Smooth muscle cell (in vitro differentiated cells): ENCODE measurements at regions not wholly inside any gene's neighbourhood (a gene's known extent, or its start where the extent isn't known, plus 50 kb on each side); places are given as distances from the start of the nearest gene placed in this dataset.

Experiments used
- DNase-seq: peaks from one replicate; lab custom pipeline; 2025; ENCODE audit not compliant: unreplicated experiment; lab: John Stamatoyannopoulos, UW
- H2AFZ ChIP-seq: fragments of 200-600 bp; sonication (generic); 2 replicates; pipeline ENCODE4 v1.6.0; 2016; ENCODE audit warnings: antibody characterized with exemption, low read depth, mild to moderate bottlenecking
- H3F3A ChIP-seq: fragments of 200-600 bp; sonication (generic); 2 replicates; pipeline ENCODE4 v1.6.0; 2017; ENCODE audit warnings: antibody characterized with exemption, low read depth
- H3K27ac ChIP-seq: fragments of 200-600 bp; sonication (generic); 2 replicates; pipeline ENCODE4 v1.5.1; 2016; ENCODE audit warnings: low read depth, mild to moderate bottlenecking
- H3K27me3 ChIP-seq: fragments of 200-600 bp; sonication (generic); 2 replicates; pipeline ENCODE4 v1.6.1; 2016; ENCODE audit warnings: low read depth, mild to moderate bottlenecking
- H3K36me3 ChIP-seq: fragments of 200-600 bp; sonication (generic); 2 replicates; pipeline ENCODE4 v1.5.1; 2016; ENCODE audit warnings: low read depth
- H3K4me1 ChIP-seq: fragments of 200-600 bp; sonication (generic); 2 replicates; pipeline ENCODE4 v1.5.1; 2016; ENCODE audit warnings: low read depth
- H3K4me2 ChIP-seq: fragments of 200-600 bp; sonication (generic); 2 replicates; pipeline ENCODE4 v1.6.0; 2016; ENCODE audit warnings: mild to moderate bottlenecking
- H3K4me3 ChIP-seq: fragments of 200-600 bp; sonication (generic); 2 replicates; pipeline ENCODE4 v1.5.1; 2016; ENCODE audit warnings: mild to moderate bottlenecking
- H3K79me2 ChIP-seq: fragments of 200-600 bp; sonication (generic); 2 replicates; pipeline ENCODE4 v1.6.0; 2016; ENCODE audit warnings: low read depth, mild to moderate bottlenecking
- H3K9ac ChIP-seq: fragments of 200-600 bp; sonication (generic); 2 replicates; pipeline ENCODE4 v1.6.0; 2016; ENCODE audit warnings: low read depth
- H3K9me3 ChIP-seq: fragments of 200-600 bp; sonication (generic); replicated peaks from 2 replicates; pipeline ENCODE4 v1.5.1; 2016; ENCODE audit warnings: low read depth
- H4K20me1 ChIP-seq: fragments of 200-600 bp; sonication (generic); 2 replicates; pipeline ENCODE4 v1.6.0; 2016; ENCODE audit warnings: low read depth
- WGBS: methylation state at CpG from one replicate; pipeline ENCODE4 v1.1.7; 2016; ENCODE audit warnings: low lambda C conversion rate; 5-methylcytosine and 5-hydroxymethylcytosine counted together
- TF ChIP-seq, protein P1 (sequence below): fragments of 200-600 bp; sonication (generic); IDR thresholded peaks from 2 replicates; pipeline ENCODE4 v1.5.1; 2017; ENCODE audit warnings: borderline replicate concordance, mild to moderate bottlenecking, antibody characterized with exemption; ENCODE audit not compliant: insufficient read depth, poor library complexity, severe bottlenecking

- no peaks in the 10 kb centered on the region for H4K20me1 ChIP-seq
- H3K27me3 ChIP-seq, result no peaks in the 10 kb centered on the region
- H3F3A ChIP-seq, result no peaks in the 10 kb centered on the region
- H3K4me1 ChIP-seq, result peaks cover 8% of the 10 kb centered on the region
- H3K36me3 ChIP-seq, result no peaks in the 10 kb centered on the region
- DNase-seq, result no peak
- TF ChIP-seq, protein P1, sequence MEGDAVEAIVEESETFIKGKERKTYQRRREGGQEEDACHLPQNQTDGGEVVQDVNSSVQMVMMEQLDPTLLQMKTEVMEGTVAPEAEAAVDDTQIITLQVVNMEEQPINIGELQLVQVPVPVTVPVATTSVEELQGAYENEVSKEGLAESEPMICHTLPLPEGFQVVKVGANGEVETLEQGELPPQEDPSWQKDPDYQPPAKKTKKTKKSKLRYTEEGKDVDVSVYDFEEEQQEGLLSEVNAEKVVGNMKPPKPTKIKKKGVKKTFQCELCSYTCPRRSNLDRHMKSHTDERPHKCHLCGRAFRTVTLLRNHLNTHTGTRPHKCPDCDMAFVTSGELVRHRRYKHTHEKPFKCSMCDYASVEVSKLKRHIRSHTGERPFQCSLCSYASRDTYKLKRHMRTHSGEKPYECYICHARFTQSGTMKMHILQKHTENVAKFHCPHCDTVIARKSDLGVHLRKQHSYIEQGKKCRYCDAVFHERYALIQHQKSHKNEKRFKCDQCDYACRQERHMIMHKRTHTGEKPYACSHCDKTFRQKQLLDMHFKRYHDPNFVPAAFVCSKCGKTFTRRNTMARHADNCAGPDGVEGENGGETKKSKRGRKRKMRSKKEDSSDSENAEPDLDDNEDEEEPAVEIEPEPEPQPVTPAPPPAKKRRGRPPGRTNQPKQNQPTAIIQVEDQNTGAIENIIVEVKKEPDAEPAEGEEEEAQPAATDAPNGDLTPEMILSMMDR, result no peak
- H3K27ac ChIP-seq, result peak overlapping the region; percentile 73
- H3K4me2 ChIP-seq, result peak overlapping the region; percentile 34
- H3K4me3 ChIP-seq, result no peak overlapping the region
- peak overlapping the region; percentile 47 for H2AFZ ChIP-seq
- 60% methylated on average over 4 of the region's 4 CpGs for WGBS
- H3K79me2 ChIP-seq, result no peaks in the 10 kb centered on the region
- H3K9ac ChIP-seq, result no peak overlapping the region
- no peaks in the 10 kb centered on the region for H3K9me3 ChIP-seq
These were observed 840.4 kb downstream of the USP25 start for GRCh38 chr21:16570171-16570570.

- Histone ChIP-seq H2AFZ (no peak overlapping the region), H3K27me3 (no peaks in the 10 kb centered on the region), H4K20me1 (no peaks in the 10 kb centered on the region), H3K9me3 (no peaks in the 10 kb centered on the region), H3K36me3 (no peaks in the 10 kb centered on the region), H3K4me3 (no peak overlapping the region), H3K79me2 (no peaks in the 10 kb centered on the region), H3K9ac (no peak overlapping the region), H3F3A (no peaks in the 10 kb centered on the region), H3K27ac (peak overlapping the region; percentile 73), H3K4me1 (peaks cover 8% of the 10 kb centered on the region), H3K4me2 (no peak overlapping the region)
- 70% methylated on average over 3 of the region's 3 CpGs for WGBS
- TF ChIP-seq, protein P1, result no peak
- no peak for DNase-seq
These were observed 841.1 kb downstream of the USP25 start for GRCh38 chr21:16570856-16571255.

DNA sequence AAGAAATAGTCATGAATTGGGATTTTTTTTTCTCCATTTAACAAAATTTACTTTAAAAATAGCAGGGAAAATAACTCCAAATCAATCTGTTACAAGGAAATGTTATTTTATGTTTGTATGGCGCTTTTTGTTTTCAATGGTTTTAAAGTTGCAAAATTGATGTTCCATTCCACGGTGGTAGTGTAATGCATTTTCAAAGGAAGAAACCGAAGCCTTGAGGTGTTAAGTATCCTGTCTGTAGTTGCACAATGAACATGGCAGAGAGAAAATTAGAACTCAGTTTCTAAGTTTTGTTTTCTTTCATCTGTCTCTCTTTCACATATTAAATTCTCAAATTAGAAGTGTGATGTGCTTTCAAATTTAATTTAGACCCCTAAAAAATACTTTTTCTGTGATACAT, 841.8 kb downstream of the USP25 start:
- no peak overlapping the region for H3K4me3 ChIP-seq
- H3F3A ChIP-seq, result no peaks in the 10 kb centered on the region
- no peak for DNase-seq
- no peaks in the 10 kb centered on the region for H3K79me2 ChIP-seq
- H3K4me1 ChIP-seq, result peaks cover 8% of the 10 kb centered on the region
- H3K27me3 ChIP-seq, result no peaks in the 10 kb centered on the region
- peak overlapping the region; percentile 4 for H2AFZ ChIP-seq
- peak overlapping the region; percentile 73 for H3K27ac ChIP-seq
- H3K4me2 ChIP-seq, result peak overlapping the region; percentile 20
- H4K20me1 ChIP-seq, result no peaks in the 10 kb centered on the region
- H3K9ac ChIP-seq, result no peak overlapping the region
- TF ChIP-seq, protein P1, result no peak
- H3K9me3 ChIP-seq, result no peaks in the 10 kb centered on the region
- H3K36me3 ChIP-seq, result no peaks in the 10 kb centered on the region
- WGBS, result 62% methylated on average over 3 of the region's 3 CpGs

- Histone ChIP-seq H3K79me2 (no peaks in the 10 kb centered on the region), H3K4me3 (no peak overlapping the region), H3K36me3 (no peaks in the 10 kb centered on the region), H3K4me1 (peaks cover 8% of the 10 kb centered on the region), H3K27me3 (no peaks in the 10 kb centered on the region), H3K27ac (peak overlapping the region; percentile 73), H3K4me2 (peak overlapping the region; percentile 20), H2AFZ (peak overlapping the region; percentile 4), H3K9me3 (no peaks in the 10 kb centered on the region), H3K9ac (no peak overlapping the region), H4K20me1 (no peaks in the 10 kb centered on the region), H3F3A (no peaks in the 10 kb centered on the region)
- DNase-seq, result no peak
- 69% methylated on average over 1 of the region's 1 CpG for WGBS
- TF ChIP-seq, protein P1, result no peak
These were observed 842.2 kb downstream of the USP25 start for GRCh38 chr21:16572032-16572431.
